PC-9 (cell line): ENCODE measurements at regions not wholly inside any gene's neighbourhood (a gene's known extent, or its start where the extent isn't known, plus 50 kb on each side); places are given as distances from the start of the nearest gene placed in this dataset.

Source experiments
- CTCF ChIP-seq: fragments of 200-600 bp; sonication (generic); conservative IDR thresholded peaks from 2 replicates; pipeline ENCODE4 v1.6.1; 2017; ENCODE audit warnings: mixed run types, antibody characterized with exemption, mild to moderate bottlenecking, moderate library complexity
- EZH2 ChIP-seq: fragments of 200-600 bp; sonication (generic); IDR thresholded peaks from 2 replicates; pipeline ENCODE4 v1.8.0; 2017; ENCODE audit warnings: antibody characterized with exemption, low read depth

DNA sequence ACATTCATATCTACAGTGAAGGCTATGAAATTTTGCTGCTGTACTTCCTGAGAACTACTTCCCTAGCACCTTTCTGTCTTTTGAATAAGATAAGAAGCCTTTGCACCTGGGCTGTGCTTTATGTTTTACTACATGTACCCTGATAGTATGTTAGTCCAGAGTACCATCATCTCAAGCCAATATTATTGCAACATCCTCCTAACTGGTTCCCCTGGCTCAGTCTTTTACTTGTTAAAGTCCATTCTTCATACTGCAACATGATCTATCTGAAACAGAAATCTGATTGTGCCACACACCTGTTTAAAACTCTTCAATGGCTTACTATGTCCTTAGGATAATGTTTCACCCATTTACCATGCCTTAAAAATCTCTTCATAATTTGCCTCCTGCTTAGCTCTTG, 102.3 kb downstream of the AGTR2 start:
- no peak for TF ChIP-seq CTCF
- no peak for TF ChIP-seq EZH2
